Esophagus muscularis mucosa (tissue), 4 donors: ENCODE measurements at regions not wholly inside any gene's neighbourhood (a gene's known extent, or its start where the extent isn't known, plus 50 kb on each side); places are given as distances from the start of the nearest gene placed in this dataset.

Experiments used
- DNase-seq: peaks from one replicate; pipeline ENCODE4 v3.0.0-alpha.2; 2017; ENCODE audit errors: extremely low spot score
- H3K27ac ChIP-seq, 4 donors: fragments of 200-600 bp; sonication (generic); replicated peaks in 1 of 4; 1 replicate in 3 of 4; 2 replicates in 1 of 4; pipeline ENCODE4 v1.5.1; 2016 to 2019; ENCODE audit warnings: mild to moderate bottlenecking in 1 of 4
- H3K27me3 ChIP-seq, 4 donors: fragments of 200-600 bp; sonication (generic); one replicate each; pipeline versions ENCODE4 v1.5.1 to v1.6.0; 2016 to 2019
- H3K36me3 ChIP-seq, 4 donors: fragments of 200-600 bp; sonication (generic); one replicate each; pipeline ENCODE4 v1.5.1; 2016 to 2019
- H3K4me1 ChIP-seq, 4 donors: fragments of 200-600 bp; sonication (generic); one replicate each; pipeline ENCODE4 v1.5.1; 2016 to 2019
- H3K4me3 ChIP-seq, 4 donors: fragments of 200-600 bp; sonication (generic); 1 replicate in 2 of 4; 2 replicates in 2 of 4; pipeline ENCODE4 v1.5.1; 2016 to 2019; ENCODE audit warnings: mild to moderate bottlenecking in 4 of 4, moderate library complexity in 1 of 4
- H3K9me3 ChIP-seq, 4 donors: fragments of 200-600 bp; sonication (generic); 1 replicate in 3 of 4; 2 replicates in 1 of 4; pipeline ENCODE4 v1.5.1; 2016 to 2019
- CTCF ChIP-seq, 3 experiments: fragments of 200-600 bp in 2 of 3; fragments of 450-650 bp in 1 of 3; sonication (generic) in 2 of 3; IDR thresholded peaks; one replicate each; pipeline ENCODE4 v1.5.1; 2017 to 2019; ENCODE audit warnings: antibody characterized with exemption in 3 of 3, mild to moderate bottlenecking in 2 of 3, moderate library complexity in 1 of 3
- EP300 ChIP-seq: sonication (generic); formaldehyde crosslinking; IDR thresholded peaks from one replicate; pipeline ENCODE4 v1.6.1; 2017; ENCODE audit warnings: antibody characterized with exemption
- POLR2A ChIP-seq: fragments of 450-650 bp; IDR thresholded peaks from one replicate; pipeline ENCODE4 v1.6.1; 2017; ENCODE audit warnings: antibody characterized with exemption, moderate library complexity, mild to moderate bottlenecking, low read depth
- POLR2AphosphoS5 ChIP-seq, 2 donors: sonication (generic); formaldehyde crosslinking; IDR thresholded peaks; one replicate each; pipeline ENCODE4 v1.6.1; 2017; ENCODE audit warnings: antibody characterized with exemption in 2 of 2
- WGBS: methylation state at CpG from one replicate; pipeline ENCODE4 v1.1.5; 2018; 5-methylcytosine and 5-hydroxymethylcytosine counted together
- intact Hi-C: fragments of 100-400 bp; cut with DNase I; formaldehyde crosslinking; loops from one replicate; pipeline ENCODE4 v1.15.1; 2023

DNA sequence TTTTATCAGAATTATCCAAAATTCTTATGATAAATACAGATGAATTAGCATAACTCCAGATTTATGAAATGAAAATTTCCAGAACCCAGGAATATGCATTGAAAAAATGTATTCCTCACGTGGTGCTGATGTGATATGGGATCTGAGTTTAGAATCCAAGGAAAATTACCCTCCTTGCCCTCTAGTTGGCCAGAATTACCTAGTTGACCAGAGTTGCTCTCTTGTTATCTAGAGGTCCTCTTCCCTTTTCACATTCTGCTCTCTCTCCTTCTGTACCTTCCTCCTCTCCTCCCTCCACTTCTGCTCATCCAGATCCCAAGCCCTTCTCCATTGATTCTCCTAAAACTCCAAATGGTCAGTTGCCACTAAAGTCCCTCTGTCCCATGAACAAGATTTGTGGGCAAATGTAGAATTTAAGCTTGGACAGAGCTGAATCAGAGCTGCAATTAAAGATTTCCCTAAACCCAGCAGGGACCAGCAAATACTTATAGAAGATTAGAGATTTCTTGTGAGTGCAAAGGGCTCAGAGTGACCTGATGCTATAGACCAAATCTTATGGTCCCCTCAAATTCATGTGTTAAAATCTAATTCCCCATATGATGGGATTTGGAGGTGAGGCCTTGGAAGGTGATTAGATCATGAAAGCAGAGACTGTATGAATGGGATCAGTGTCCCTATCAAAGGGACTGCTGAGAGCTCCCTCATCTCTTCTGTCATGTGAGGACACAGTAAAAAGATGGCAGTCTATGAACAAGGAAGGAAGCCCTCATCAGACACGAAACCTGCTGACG lies 103.2 kb upstream of the IGLL5 start:
- Histone ChIP-seq H3K4me3 (no peak overlapping the region), H3K36me3 (no peaks in the 10 kb centered on the region), H3K27ac (no peak overlapping the region), H3K4me1 (no peaks in the 10 kb centered on the region), H3K27me3 (peaks cover 0 to 23% (median 0%) of the 10 kb centered on the region in 4 donors), H3K9me3 (no peaks in the 10 kb centered on the region)
- TF ChIP-seq CTCF (IDR thresholded peaks at IDR 0.05) (no peak), POLR2AphosphoS5 (IDR thresholded peaks at IDR 0.05) (no peak), EP300 (no peak)
- DNase-seq = peak; percentile 45
- 61% methylated on average over 3 of the region's 3 CpGs for WGBS
- intact Hi-C loops = no loop called here

DNA sequence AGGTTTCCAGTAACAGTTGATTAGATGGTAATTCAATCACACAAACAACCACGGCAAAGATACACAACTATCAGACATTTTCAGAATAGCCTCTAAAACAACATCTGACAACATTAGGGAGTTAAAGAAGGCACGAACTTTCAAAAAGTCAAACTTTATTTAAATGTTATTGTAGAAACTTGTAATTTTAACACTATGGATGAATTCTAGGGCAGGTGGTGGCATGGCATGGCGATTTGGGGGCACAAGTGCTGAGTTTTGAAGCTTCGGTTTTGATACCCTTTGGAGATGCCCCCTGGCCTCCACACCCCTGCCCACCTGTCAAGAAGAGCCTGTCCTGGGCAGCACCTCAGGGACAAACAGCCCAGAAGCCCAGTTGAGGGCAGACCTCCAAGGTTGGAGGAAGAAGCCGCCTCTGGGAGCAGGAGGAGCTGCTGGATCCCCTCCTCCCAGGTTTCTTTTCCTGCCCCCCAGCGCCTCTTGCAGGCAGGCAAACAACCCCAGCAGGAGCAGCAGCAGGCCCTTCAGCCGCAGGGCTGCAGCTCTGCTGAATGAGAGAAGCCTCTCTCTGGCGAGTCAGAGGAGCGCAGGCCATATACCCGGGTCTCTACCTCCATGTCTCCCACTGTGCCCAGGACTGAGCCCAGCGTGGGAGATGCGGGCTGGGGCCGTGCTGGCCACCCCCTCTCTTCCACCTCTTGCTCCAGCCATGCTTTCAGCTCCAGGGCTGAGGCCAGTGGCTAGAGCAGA lies 102.1 kb upstream of the IGLL5 start:
- Histone ChIP-seq H3K4me1 (no peaks in the 10 kb centered on the region), H3K36me3 (no peaks in the 10 kb centered on the region), H3K27ac (no peak overlapping the region), H3K27me3 (peaks cover 0 to 29% (median 0%) of the 10 kb centered on the region in 4 donors), H3K9me3 (no peaks in the 10 kb centered on the region), H3K4me3 (no peak overlapping the region)
- WGBS = 83% methylated on average over 11 of the region's 13 CpGs
- no peak for DNase-seq
- TF ChIP-seq EP300 (no peak), POLR2AphosphoS5 (IDR thresholded peaks at IDR 0.05) (no peak), CTCF (IDR thresholded peaks at IDR 0.05) (no peak)
- intact Hi-C loops = no loop called here

GRCh38 chr22:22786301-22787115 lies 101.1 kb upstream of the IGLL5 start:
- Histone ChIP-seq H3K27me3 (peaks cover 0 to 30% (median 0%) of the 10 kb centered on the region in 4 donors), H3K4me3 (no peak overlapping the region), H3K36me3 (no peaks in the 10 kb centered on the region), H3K9me3 (no peaks in the 10 kb centered on the region), H3K4me1 (no peaks in the 10 kb centered on the region), H3K27ac (no peak overlapping the region)
- intact Hi-C loops = no loop called here
- WGBS = 67% methylated on average over 12 of the region's 18 CpGs
- no peak for TF ChIP-seq POLR2AphosphoS5 (IDR thresholded peaks at IDR 0.05)
- no peak for TF ChIP-seq POLR2A
- no peak for TF ChIP-seq CTCF (IDR thresholded peaks at IDR 0.05)
- no peak for TF ChIP-seq EP300
- DNase-seq = peak; percentile 47

DNA sequence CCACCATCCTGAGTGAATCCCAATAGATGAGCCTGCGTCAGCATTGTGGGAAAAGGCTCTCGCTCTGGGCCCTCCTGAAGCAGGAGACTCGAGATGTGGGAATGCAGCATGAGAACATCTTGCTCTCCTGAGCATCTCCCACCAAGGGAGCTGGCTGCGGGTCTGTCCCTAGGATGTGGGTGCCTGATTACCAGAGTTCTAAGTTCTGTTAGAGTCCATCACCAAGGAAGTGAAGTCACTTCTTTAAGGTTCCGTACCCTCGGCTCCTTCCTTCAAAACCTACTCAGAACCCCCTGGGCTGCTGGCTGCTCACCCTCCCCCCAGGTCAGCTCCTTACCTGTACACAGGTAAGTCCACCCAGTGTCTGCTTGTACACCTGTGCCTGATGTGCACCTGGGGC lies 100.5 kb upstream of the IGLL5 start:
- H3K27ac ChIP-seq = no peak overlapping the region
- H3K9me3 ChIP-seq = no peaks in the 10 kb centered on the region
- H3K27me3 ChIP-seq = peaks cover 0 to 35% (median 0%) of the 10 kb centered on the region in 4 donors
- no peak overlapping the region for H3K4me3 ChIP-seq
- intact Hi-C loops = no loop called here
- 92% methylated on average over 6 of the region's 6 CpGs for WGBS
- peak; percentile 45 for DNase-seq
- no peaks in the 10 kb centered on the region for H3K36me3 ChIP-seq
- H3K4me1 ChIP-seq = no peaks in the 10 kb centered on the region
- TF ChIP-seq EP300 = no peak
- TF ChIP-seq CTCF (IDR thresholded peaks at IDR 0.05) = no peak
- no peak for TF ChIP-seq POLR2A
- no peak for TF ChIP-seq POLR2AphosphoS5 (IDR thresholded peaks at IDR 0.05)
